Ovary (tissue), 7 donors: ENCODE measurements at regions not wholly inside any gene's neighbourhood (a gene's known extent, or its start where the extent isn't known, plus 50 kb on each side); places are given as distances from the start of the nearest gene placed in this dataset.

ENCODE experiments used
- DNase-seq, 5 donors: peaks; one replicate each; pipeline ENCODE4 v3.0.0-alpha.2; 2019 to 2020
- H3K27ac ChIP-seq, 2 donors: fragments of 200-600 bp; one replicate each; pipeline versions ENCODE4 v1.5.1 to v1.8.0; 2019 to 2022
- H3K27me3 ChIP-seq: fragments of 200-600 bp; one replicate; pipeline ENCODE4 v1.8.0; 2022
- H3K36me3 ChIP-seq: fragments of 200-600 bp; sonication (generic); one replicate; pipeline ENCODE4 v1.5.1; 2019
- H3K4me1 ChIP-seq: one replicate; pipeline ENCODE4 v1.8.1; 2013; ENCODE audit warnings: mild to moderate bottlenecking, moderate library complexity; ENCODE audit not compliant: insufficient read depth
- H3K4me3 ChIP-seq: fragments of 200-600 bp; sonication (generic); one replicate; pipeline ENCODE4 v1.5.1; 2017
- H3K9me3 ChIP-seq, 2 donors: fragments of 200-600 bp in 1 of 2; sonication (generic) in 1 of 2; one replicate each; pipeline versions ENCODE4 v1.5.1 to v1.8.1; 2013 to 2019; ENCODE audit warnings: mild to moderate bottlenecking in 1 of 2, moderate library complexity in 1 of 2
- CTCF ChIP-seq, 3 donors: fragments of 450-650 bp in 2 of 3; fragments of 200-600 bp in 1 of 3; IDR thresholded peaks; one replicate each; pipeline versions ENCODE4 v1.5.1 to v1.8.0; 2016 to 2022; ENCODE audit warnings: antibody characterized with exemption in 3 of 3, mild to moderate bottlenecking in 1 of 3
- EP300 ChIP-seq: sonication (generic); formaldehyde crosslinking; IDR thresholded peaks from one replicate; pipeline ENCODE4 v1.6.1; 2017; ENCODE audit warnings: antibody characterized with exemption
- POLR2A ChIP-seq: fragments of 450-650 bp; IDR thresholded peaks from one replicate; pipeline ENCODE4 v1.6.1; 2017; ENCODE audit warnings: antibody characterized with exemption, mild to moderate bottlenecking, moderate library complexity
- WGBS, 3 donors: extraction: QIAGEN DNeasy Blood & Tissue Kit in 1 of 3; methylation state at CpG; one replicate each; pipeline versions ENCODE4 v1.1.5 to v1.1.7; 2013 to 2017; 5-methylcytosine and 5-hydroxymethylcytosine counted together
- intact Hi-C, 4 donors: fragments of 100-400 bp; cut with DNase I; formaldehyde crosslinking; loops; one replicate each; pipeline versions ENCODE4 v1.11.0 to v1.15.1; 2022 to 2023
- donor health status: DM: no; HTN: no; CAD: no; lungs with moderate emphysema.
- donor health status: DM: no; HTN: no; CAD: no.
- donor health status: Bipolar disorder and iron deficiency.
- donor health status: DM: no; HTN: no; CAD: no.
- donor health status: DM: yes; HTN: yes; CAD: no.

GRCh38 chr13:44024846-44025195 lies 145.1 kb downstream of the LACC1 start:
- Histone ChIP-seq H3K4me1 (no peaks in the 10 kb centered on the region), H3K36me3 (no peaks in the 10 kb centered on the region), H3K9me3 (no peaks in the 10 kb centered on the region), H3K27ac (no peak overlapping the region), H3K4me3 (no peak overlapping the region), H3K27me3 (no peaks in the 10 kb centered on the region)
- DNase-seq, result no peak
- TF ChIP-seq CTCF (IDR thresholded peaks at IDR 0.05) (no peak), POLR2A (no peak), EP300 (no peak)
- 70 to 94% (median 82%) methylated on average over 4 of the region's 4 CpGs for WGBS, 3 donors
- intact Hi-C loops, result no loop called here

- Histone ChIP-seq H3K9me3 (no peaks in the 10 kb centered on the region), H3K4me3 (no peak overlapping the region), H3K27me3 (no peaks in the 10 kb centered on the region), H3K36me3 (no peaks in the 10 kb centered on the region), H3K4me1 (no peaks in the 10 kb centered on the region), H3K27ac (no peak overlapping the region)
- TF ChIP-seq EP300 (no peak), CTCF (IDR thresholded peaks at IDR 0.05) (no peak), POLR2A (no peak)
- intact Hi-C loops, result no loop called here
- 95 to 96% (median 95%) methylated on average over 4 of the region's 4 CpGs for WGBS, 3 donors
- no peak for DNase-seq
Measured at GRCh38 chr13:44026194-44026593, 146.5 kb downstream of the LACC1 start.

- Histone ChIP-seq H3K27me3 (no peaks in the 10 kb centered on the region), H3K9me3 (no peaks in the 10 kb centered on the region), H3K36me3 (no peaks in the 10 kb centered on the region), H3K27ac (no peak overlapping the region), H3K4me3 (no peak overlapping the region), H3K4me1 (no peaks in the 10 kb centered on the region)
- DNase-seq, result no peak
- TF ChIP-seq CTCF (IDR thresholded peaks at IDR 0.05), result no peak
- no peak for TF ChIP-seq POLR2A
- no peak for TF ChIP-seq EP300
- intact Hi-C loops, result no loop called here
- WGBS, 3 donors, result 94 to 96% (median 95%) methylated on average over 3 of the region's 3 CpGs
Measured at GRCh38 chr13:44028734-44029133, 149.0 kb downstream of the LACC1 start.

GRCh38 chr13:44030615-44031014 lies 150.9 kb downstream of the LACC1 start:
- no peak for DNase-seq
- H3K27me3 ChIP-seq, result no peaks in the 10 kb centered on the region
- no peak overlapping the region for H3K27ac ChIP-seq
- TF ChIP-seq POLR2A (no peak), CTCF (IDR thresholded peaks at IDR 0.05) (no peak), EP300 (no peak)
- no peaks in the 10 kb centered on the region for H3K4me1 ChIP-seq
- no peaks in the 10 kb centered on the region for H3K9me3 ChIP-seq
- H3K36me3 ChIP-seq, result no peaks in the 10 kb centered on the region
- WGBS, 3 donors, result 50 to 85% (median 84%) methylated on average over 3 of the region's 3 CpGs
- no peak overlapping the region for H3K4me3 ChIP-seq
- intact Hi-C loops, result no loop called here

- no peak for DNase-seq
- TF ChIP-seq EP300 (no peak), CTCF (IDR thresholded peaks at IDR 0.05) (no peak), POLR2A (no peak)
- H3K27me3 ChIP-seq, result no peaks in the 10 kb centered on the region
- no peak overlapping the region for H3K4me3 ChIP-seq
- H3K9me3 ChIP-seq, result no peaks in the 10 kb centered on the region
- intact Hi-C loops, result no loop called here
- no peak overlapping the region for H3K27ac ChIP-seq
- H3K36me3 ChIP-seq, result no peaks in the 10 kb centered on the region
- H3K4me1 ChIP-seq, result no peaks in the 10 kb centered on the region
- 93 to 96% (median 95%) methylated on average over 2 of the region's 2 CpGs for WGBS, 3 donors
Measured at GRCh38 chr13:44031555-44031954, 151.9 kb downstream of the LACC1 start.
